Keratinocyte (primary cell): ENCODE measurements at regions not wholly inside any gene's neighbourhood (a gene's known extent, or its start where the extent isn't known, plus 50 kb on each side); places are given as distances from the start of the nearest gene placed in this dataset.
"Not testable (repeated sequence)": the region's sequence is repeated elsewhere in the genome, so short reads cannot be mapped to it uniquely, and the experiment has no call there.

Source experiments
- DNase-seq: peaks from one replicate; pipeline ENCODE4 v3.0.0-alpha.2; 2011; ENCODE audit warnings: low read depth, missing footprints, low spot score
- FAIRE-seq: peaks from 2 replicates; lab custom pipeline; 2011; peaks lifted over from hg19 to GRCh38; lab: Jason Lieb, UNC
- H2AFZ ChIP-seq: 2 replicates; pipeline ENCODE4 v1.6.0; 2012; ENCODE audit warnings: low read length, control low read depth, inconsistent platforms; ENCODE audit not compliant: control insufficient read depth
- H3K27ac ChIP-seq: 2 replicates; pipeline ENCODE4 v1.5.1; 2011; ENCODE audit warnings: low read length; ENCODE audit not compliant: control insufficient read depth, insufficient read depth
- H3K27me3 ChIP-seq: 3 replicates; pipeline ENCODE4 v1.6.0; 2011; ENCODE audit warnings: low read length; ENCODE audit not compliant: control insufficient read depth, insufficient read depth; ENCODE audit errors: extremely low read depth
- H3K36me3 ChIP-seq, 2 experiments: 2 replicates in 1 of 2; 3 replicates in 1 of 2; pipeline ENCODE4 v1.5.1; 2011; ENCODE audit warnings: low read length in 2 of 2, mild to moderate bottlenecking in 1 of 2; ENCODE audit not compliant: control insufficient read depth in 2 of 2, insufficient read depth in 2 of 2; ENCODE audit errors: extremely low read depth in 1 of 2
- H3K4me1 ChIP-seq: 3 replicates; pipeline ENCODE4 v1.5.1; 2011; ENCODE audit warnings: low read length; ENCODE audit not compliant: control insufficient read depth, insufficient read depth; ENCODE audit errors: extremely low read depth
- H3K4me2 ChIP-seq: 3 replicates; pipeline ENCODE4 v1.6.0; 2011; ENCODE audit warnings: low read depth, low read length; ENCODE audit not compliant: control insufficient read depth, insufficient read depth; ENCODE audit errors: extremely low read depth
- H3K4me3 ChIP-seq, 3 experiments: fragments of 200-600 bp in 1 of 3; sonication (generic) in 1 of 3; 2 replicates in 2 of 3; 3 replicates in 1 of 3; pipeline ENCODE4 v1.5.1; 2011 to 2016; ENCODE audit warnings: low read length in 3 of 3, mild to moderate bottlenecking in 3 of 3, control low read depth in 2 of 3, inconsistent platforms in 1 of 3, low read depth in 1 of 3, mixed read lengths in 1 of 3, mixed run types in 1 of 3, moderate library complexity in 1 of 3; ENCODE audit not compliant: control insufficient read depth in 2 of 3, insufficient read depth in 2 of 3; ENCODE audit errors: extremely low read depth in 1 of 3
- H3K79me2 ChIP-seq: 2 replicates; pipeline ENCODE4 v1.6.0; 2012; ENCODE audit warnings: low read length; ENCODE audit not compliant: control insufficient read depth, insufficient read depth
- H3K9ac ChIP-seq: 3 replicates; pipeline ENCODE4 v1.6.0; 2011; ENCODE audit warnings: low read length; ENCODE audit not compliant: control insufficient read depth, insufficient read depth; ENCODE audit errors: extremely low read depth
- H3K9me1 ChIP-seq: 3 replicates; pipeline ENCODE4 v1.6.0; 2011; ENCODE audit warnings: low read length; ENCODE audit not compliant: control insufficient read depth, insufficient read depth; ENCODE audit errors: extremely low read depth
- H3K9me3 ChIP-seq: 2 replicates; pipeline ENCODE4 v1.5.1; 2012; ENCODE audit warnings: low read depth, low read length; ENCODE audit not compliant: control insufficient read depth
- H4K20me1 ChIP-seq: 3 replicates; pipeline ENCODE4 v1.6.0; 2011; ENCODE audit warnings: low read length; ENCODE audit not compliant: control insufficient read depth, insufficient read depth; ENCODE audit errors: extremely low read depth
- EZH2 ChIP-seq: IDR thresholded peaks from one replicate; pipeline ENCODE4 v1.6.1; 2012; ENCODE audit warnings: inconsistent platforms, mild to moderate bottlenecking, low read length, moderate library complexity
- dilution Hi-C: fragments of 300-500 bp; cut with MboI; formaldehyde crosslinking; loops from one replicate; pipeline ENCODE4 v1.7.0; 2020; ENCODE audit warnings: low sequenced_read_pairs; ENCODE audit not compliant: extremely low pct_ligation_motif_present
- TF ChIP-seq, protein P1 (sequence below), 3 experiments: IDR thresholded peaks in 1 of 3; conservative IDR thresholded peaks in 1 of 3; optimal IDR thresholded peaks in 1 of 3; 2 replicates in 2 of 3; 3 replicates in 1 of 3; pipeline versions ENCODE3 to v1.5.1; 2011; ENCODE audit warnings: low read length in 3 of 3, mild to moderate bottlenecking in 3 of 3, moderate library complexity in 2 of 3, control low read depth in 1 of 3, inconsistent platforms in 1 of 3; ENCODE audit not compliant: insufficient read depth in 2 of 3; ENCODE audit errors: extremely low read depth in 1 of 3

DNA sequence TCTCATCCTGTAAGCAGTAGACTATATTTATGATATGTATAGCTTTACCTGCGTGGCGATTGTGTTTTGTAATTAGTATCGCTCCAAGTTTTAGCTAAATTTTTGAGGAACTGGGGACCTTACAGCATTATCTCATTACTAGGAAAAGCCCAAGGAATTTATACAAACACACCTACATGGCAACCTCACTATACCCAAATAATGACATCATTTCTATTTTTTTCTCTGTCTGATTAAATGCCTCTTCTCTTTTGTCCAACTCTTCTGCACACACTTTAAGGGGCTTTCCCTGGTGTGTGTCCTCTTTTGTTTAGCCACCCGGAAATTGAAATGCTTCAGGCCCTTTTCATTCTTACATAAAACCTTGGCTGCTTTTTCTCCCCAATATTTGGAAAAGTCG is 82.9 kb upstream of the EXOC2 start:
- Histone ChIP-seq H3K27me3 (no peaks in the 10 kb centered on the region), H4K20me1 (no peaks in the 10 kb centered on the region), H3K9ac (no peak overlapping the region), H3K4me3 (no peak overlapping the region), H3K27ac (no peak overlapping the region), H3K4me1 (no peaks in the 10 kb centered on the region), H3K9me3 (no peaks in the 10 kb centered on the region), H3K4me2 (no peak overlapping the region), H3K9me1 (no peaks in the 10 kb centered on the region), H3K36me3 (no peaks in the 10 kb centered on the region), H3K79me2 (no peaks in the 10 kb centered on the region), H2AFZ (no peak overlapping the region)
- no peak for TF ChIP-seq EZH2
- TF ChIP-seq, protein P1, sequence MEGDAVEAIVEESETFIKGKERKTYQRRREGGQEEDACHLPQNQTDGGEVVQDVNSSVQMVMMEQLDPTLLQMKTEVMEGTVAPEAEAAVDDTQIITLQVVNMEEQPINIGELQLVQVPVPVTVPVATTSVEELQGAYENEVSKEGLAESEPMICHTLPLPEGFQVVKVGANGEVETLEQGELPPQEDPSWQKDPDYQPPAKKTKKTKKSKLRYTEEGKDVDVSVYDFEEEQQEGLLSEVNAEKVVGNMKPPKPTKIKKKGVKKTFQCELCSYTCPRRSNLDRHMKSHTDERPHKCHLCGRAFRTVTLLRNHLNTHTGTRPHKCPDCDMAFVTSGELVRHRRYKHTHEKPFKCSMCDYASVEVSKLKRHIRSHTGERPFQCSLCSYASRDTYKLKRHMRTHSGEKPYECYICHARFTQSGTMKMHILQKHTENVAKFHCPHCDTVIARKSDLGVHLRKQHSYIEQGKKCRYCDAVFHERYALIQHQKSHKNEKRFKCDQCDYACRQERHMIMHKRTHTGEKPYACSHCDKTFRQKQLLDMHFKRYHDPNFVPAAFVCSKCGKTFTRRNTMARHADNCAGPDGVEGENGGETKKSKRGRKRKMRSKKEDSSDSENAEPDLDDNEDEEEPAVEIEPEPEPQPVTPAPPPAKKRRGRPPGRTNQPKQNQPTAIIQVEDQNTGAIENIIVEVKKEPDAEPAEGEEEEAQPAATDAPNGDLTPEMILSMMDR (optimal IDR thresholded peaks at IDR 0.05 in 1 of 3, IDR thresholded peaks at IDR 0.05 in 1 of 3, conservative IDR thresholded peaks at IDR 0.05 in 1 of 3; ENCODE audit: extremely low read depth in 1 of 3, insufficient read depth in 2 of 3, low read length in 3 of 3): no peak
- dilution Hi-C loops: no loop called here
- DNase-seq (no peak), FAIRE-seq (no peak)

DNA sequence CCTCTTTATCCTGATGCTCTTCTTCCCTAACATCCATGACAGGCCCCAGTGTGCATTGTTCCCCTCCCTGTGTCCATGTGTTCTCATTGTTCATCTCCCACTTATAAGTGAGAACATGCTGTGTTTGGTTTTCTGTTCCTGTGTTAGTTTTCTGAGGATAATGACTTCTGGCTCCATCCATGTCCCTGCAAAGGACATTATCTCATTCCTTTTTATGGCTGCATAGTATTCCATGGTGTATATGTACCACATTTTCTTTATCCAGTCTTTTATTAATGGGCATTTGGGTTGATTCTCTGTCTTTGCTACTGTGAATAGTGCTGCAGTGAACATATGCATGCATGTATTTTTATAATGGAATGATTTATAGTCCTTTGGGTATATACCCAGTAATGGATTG is 78.7 kb upstream of the EXOC2 start:
- not testable (repeated sequence) for H3K36me3 ChIP-seq, H4K20me1 ChIP-seq, H3K9me1 ChIP-seq, H3K4me3 ChIP-seq, H3K27me3 ChIP-seq, H3K4me2 ChIP-seq, DNase-seq, H3K79me2 ChIP-seq, H3K9ac ChIP-seq, H3K27ac ChIP-seq, FAIRE-seq, H3K4me1 ChIP-seq, H3K9me3 ChIP-seq, H2AFZ ChIP-seq
- dilution Hi-C loops: loop anchor here (25.0 kb wide), 1 partner anchor 591 kb away; no protein-coding TSS in a partner anchor

DNA sequence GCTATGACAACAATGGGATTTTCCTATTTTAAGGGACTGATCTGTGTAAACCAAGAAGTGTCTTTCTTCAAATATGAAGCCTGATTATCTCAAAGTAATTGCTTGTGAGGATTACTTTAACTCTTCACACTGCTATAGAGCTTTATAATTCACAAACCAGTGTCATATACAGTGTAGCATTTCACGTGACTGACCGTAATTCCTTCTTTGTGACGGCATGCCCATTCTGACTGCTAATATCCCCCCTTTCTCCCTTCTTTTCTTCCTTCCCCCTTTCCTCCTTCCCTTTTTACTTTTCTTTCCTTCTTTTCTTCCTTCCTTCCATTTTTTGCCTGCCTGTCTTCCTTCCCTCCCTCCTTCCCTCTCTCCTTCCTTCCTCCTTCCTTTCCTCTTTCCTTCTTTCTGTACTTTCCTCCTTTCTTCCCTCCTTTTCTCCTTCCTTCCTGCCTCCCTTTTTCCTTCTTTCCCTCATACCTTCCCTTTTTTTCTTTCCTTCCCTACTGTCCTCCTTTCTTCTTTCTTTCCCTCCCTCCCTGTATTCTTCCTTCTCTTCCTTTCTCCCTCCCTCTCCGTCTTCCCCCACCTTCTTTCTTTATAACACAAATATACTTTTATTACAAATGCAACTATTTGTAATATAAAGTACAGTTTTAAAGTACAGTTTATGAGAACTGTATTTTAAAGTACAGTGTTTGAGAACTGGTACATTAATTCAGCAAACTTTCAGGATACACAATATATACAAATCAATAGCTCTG is 75.0 kb upstream of the EXOC2 start:
- Histone ChIP-seq H3K36me3 (no peaks in the 10 kb centered on the region), H3K9me1 (no peaks in the 10 kb centered on the region), H2AFZ (no peak overlapping the region), H3K9ac (no peak overlapping the region), H4K20me1 (no peaks in the 10 kb centered on the region), H3K27me3 (no peaks in the 10 kb centered on the region), H3K4me1 (no peaks in the 10 kb centered on the region), H3K9me3 (no peaks in the 10 kb centered on the region), H3K27ac (no peak overlapping the region), H3K79me2 (no peaks in the 10 kb centered on the region), H3K4me2 (no peak overlapping the region), H3K4me3 (no peak overlapping the region)
- dilution Hi-C loops: loop anchor here (25.0 kb wide), 1 partner anchor 594 kb away; no protein-coding TSS in a partner anchor
- TF ChIP-seq EZH2: no peak
- TF ChIP-seq, protein P1 (optimal IDR thresholded peaks at IDR 0.05 in 1 of 3, IDR thresholded peaks at IDR 0.05 in 1 of 3, conservative IDR thresholded peaks at IDR 0.05 in 1 of 3; ENCODE audit: extremely low read depth in 1 of 3, insufficient read depth in 2 of 3, low read length in 3 of 3): no peak
- no peak for DNase-seq
- no peak for FAIRE-seq
